ENCODE measurements at regions not wholly inside any gene's neighbourhood (a gene's known extent, or its start where the extent isn't known, plus 50 kb on each side); places are given as distances from the start of the nearest gene placed in this dataset.
"Not testable (repeated sequence)": the region's sequence is repeated elsewhere in the genome, so short reads cannot be mapped to it uniquely, and the experiment has no call there.

DNA sequence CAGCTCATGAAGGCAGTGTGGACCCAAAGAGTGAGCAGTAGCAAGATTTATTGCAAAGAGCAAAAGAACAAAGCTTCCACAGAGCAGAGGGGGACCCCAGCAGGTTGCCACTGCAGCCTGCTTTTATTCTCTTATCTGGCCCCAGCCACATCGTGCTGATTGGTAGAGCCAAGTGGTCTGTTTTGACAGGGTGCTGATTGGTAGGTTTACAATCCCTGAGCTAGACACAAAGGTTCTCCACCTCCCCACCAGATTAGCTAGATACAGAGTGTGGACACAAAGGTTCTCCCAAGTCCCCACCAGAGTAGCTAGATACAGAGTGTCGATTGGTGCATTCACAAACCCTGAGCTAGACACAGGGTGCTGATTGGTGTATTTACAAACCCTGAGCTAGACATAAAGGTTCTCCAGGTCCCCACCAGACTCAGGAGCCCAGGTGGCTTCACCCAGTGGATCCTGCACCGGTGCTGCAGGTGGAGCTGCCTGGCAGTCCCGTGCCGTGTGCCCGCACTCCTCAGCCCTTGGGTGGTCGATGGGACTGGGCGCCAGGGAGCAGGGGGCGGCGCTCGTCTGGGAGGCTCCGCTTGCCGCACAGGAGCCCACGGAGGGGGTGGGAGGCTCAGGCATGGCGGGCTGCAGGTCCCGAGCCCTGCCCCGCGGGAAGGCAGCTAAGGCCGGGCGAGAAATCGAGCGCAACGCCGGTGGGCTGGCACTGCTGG lies 80.9 kb upstream of the BCHE start:
- TF ChIP-seq, protein P1, sequence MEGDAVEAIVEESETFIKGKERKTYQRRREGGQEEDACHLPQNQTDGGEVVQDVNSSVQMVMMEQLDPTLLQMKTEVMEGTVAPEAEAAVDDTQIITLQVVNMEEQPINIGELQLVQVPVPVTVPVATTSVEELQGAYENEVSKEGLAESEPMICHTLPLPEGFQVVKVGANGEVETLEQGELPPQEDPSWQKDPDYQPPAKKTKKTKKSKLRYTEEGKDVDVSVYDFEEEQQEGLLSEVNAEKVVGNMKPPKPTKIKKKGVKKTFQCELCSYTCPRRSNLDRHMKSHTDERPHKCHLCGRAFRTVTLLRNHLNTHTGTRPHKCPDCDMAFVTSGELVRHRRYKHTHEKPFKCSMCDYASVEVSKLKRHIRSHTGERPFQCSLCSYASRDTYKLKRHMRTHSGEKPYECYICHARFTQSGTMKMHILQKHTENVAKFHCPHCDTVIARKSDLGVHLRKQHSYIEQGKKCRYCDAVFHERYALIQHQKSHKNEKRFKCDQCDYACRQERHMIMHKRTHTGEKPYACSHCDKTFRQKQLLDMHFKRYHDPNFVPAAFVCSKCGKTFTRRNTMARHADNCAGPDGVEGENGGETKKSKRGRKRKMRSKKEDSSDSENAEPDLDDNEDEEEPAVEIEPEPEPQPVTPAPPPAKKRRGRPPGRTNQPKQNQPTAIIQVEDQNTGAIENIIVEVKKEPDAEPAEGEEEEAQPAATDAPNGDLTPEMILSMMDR (conservative IDR thresholded peaks at IDR 0.05), result not testable (repeated sequence)
- not testable (repeated sequence) for TF ChIP-seq ZFX (IDR thresholded peaks at IDR 0.05)

Data from C4-2B (cell line).